ENCODE measurements at regions not wholly inside any gene's neighbourhood (a gene's known extent, or its start where the extent isn't known, plus 50 kb on each side); places are given as distances from the start of the nearest gene placed in this dataset.

DNA sequence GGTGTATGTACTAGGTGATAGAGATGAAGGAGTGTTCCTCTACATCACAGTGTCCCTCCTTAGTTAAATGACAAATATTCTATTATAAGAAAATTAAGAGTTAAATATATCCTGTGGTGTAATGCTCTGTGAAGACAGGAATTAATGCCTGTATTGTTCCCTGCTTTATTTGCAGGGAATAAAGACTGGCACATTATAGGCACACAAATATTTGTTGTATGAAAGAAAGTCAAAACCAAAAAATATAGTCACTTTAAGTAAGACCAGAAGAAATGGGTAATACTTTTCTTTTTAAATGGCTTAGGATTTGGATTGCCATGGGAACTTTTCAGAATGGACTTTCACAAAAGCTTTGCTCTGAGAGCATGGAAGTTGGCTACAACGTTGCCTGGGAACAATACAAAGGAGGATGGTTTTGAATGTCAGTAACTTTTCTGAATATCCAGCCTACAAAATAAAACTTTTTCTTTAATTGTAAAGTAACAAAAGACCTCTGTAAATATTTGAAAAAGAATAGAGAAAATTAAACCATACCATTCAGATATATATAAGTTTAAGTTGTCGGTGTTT lies 158.0 kb upstream of the P2RY1 start (continued):
- no peak for TF ChIP-seq THAP12 (CRISPR knock-in tag; IDR thresholded peaks at IDR 0.05)

- BruUV-seq (replicated peaks): no TSS peak
- 19% methylated on average over 2 of the region's 2 CpGs for WGBS (ENCODE audit: insufficient coverage, low coverage, missing lambda C conversion rate)
- TF ChIP-seq BCOR (IDR thresholded peaks at IDR 0.05): no peak
- TF ChIP-seq ZNF311 (CRISPR knock-in tag; IDR thresholded peaks at IDR 0.05): no peak
- no peak for TF ChIP-seq RCOR1 (IDR thresholded peaks at IDR 0.05; ENCODE audit: borderline replicate concordance in 1 of 2, low read depth in 2 of 2, low read length in 2 of 2)
- TF ChIP-seq TRIM24 (IDR thresholded peaks at IDR 0.05): no peak
- TF ChIP-seq ETS2 (tag; IDR thresholded peaks at IDR 0.05; ENCODE audit: borderline replicate concordance, poor library complexity, severe bottlenecking): no peak
- no peak for TF ChIP-seq TRIM25 (IDR thresholded peaks at IDR 0.05; ENCODE audit: borderline replicate concordance)
- TF ChIP-seq U2AF1 (optimal IDR thresholded peaks at IDR 0.05; ENCODE audit: low read depth, low read length): no peak
- no peak for TF ChIP-seq ZNF512 (tag; IDR thresholded peaks at IDR 0.05)
These were observed 157.4 kb upstream of the P2RY1 start for GRCh38 chr3:152677491-152677890.

More at GRCh38 chr3:152677491-152677890, 157.4 kb upstream of the P2RY1 start:
- Histone ChIP-seq H3K4me2 (ENCODE audit: insufficient read depth, low read length) (no peak overlapping the region), H3K4me3 (no peak overlapping the region), H2AFZ (ENCODE audit: low read depth, low read length) (no peak overlapping the region), H3K9ac (ENCODE audit: insufficient read depth in 1 of 2, low read depth in 2 of 2, low read length in 2 of 2) (no peak overlapping the region), H3K9me3 (replicated peaks; ENCODE audit: control insufficient read depth, insufficient read depth, low read depth, low read length) (no peaks in the 10 kb centered on the region), H3K4me1 (replicated peaks in 1 of 2; ENCODE audit: control insufficient read depth in 2 of 2, insufficient read depth in 2 of 2, low read length in 2 of 2) (no peaks in the 10 kb centered on the region), H4K20me1 (replicated peaks; ENCODE audit: control insufficient read depth, insufficient read depth, low read length) (no peaks in the 10 kb centered on the region), H3K27ac (ENCODE audit: extremely low read depth, low read depth, low read length) (no peak overlapping the region), H3K9me1 (ENCODE audit: control insufficient read depth, insufficient read depth, low read length) (no peaks in the 10 kb centered on the region), H3K79me2 (ENCODE audit: control insufficient read depth, insufficient read depth, low read length) (no peaks in the 10 kb centered on the region), H3K27me3 (ENCODE audit: control insufficient read depth in 2 of 2, insufficient read depth in 2 of 2, low read length in 2 of 2) (no peaks in the 10 kb centered on the region), H3K36me3 (ENCODE audit: control insufficient read depth, insufficient read depth, low read length) (no peaks in the 10 kb centered on the region)
- CTCF ChIA-PET (ENCODE audit: low intra/inter-chr PET ratio): no interaction called here
- intact Hi-C loops (cut with micrococcal nuclease) (no loop called here), in situ Hi-C loops (cut with MboI) (no loop called here)
- ATAC-seq: no peak
- POLR2A ChIA-PET: no interaction called here
- FAIRE-seq: no peak
- no peak for DNase-seq (ENCODE audit: extremely low read depth in 1 of 4, low spot score in 3 of 4)

Measured in K562 (cell line).